ENCODE measurements at regions not wholly inside any gene's neighbourhood (a gene's known extent, or its start where the extent isn't known, plus 50 kb on each side); places are given as distances from the start of the nearest gene placed in this dataset.

DNA sequence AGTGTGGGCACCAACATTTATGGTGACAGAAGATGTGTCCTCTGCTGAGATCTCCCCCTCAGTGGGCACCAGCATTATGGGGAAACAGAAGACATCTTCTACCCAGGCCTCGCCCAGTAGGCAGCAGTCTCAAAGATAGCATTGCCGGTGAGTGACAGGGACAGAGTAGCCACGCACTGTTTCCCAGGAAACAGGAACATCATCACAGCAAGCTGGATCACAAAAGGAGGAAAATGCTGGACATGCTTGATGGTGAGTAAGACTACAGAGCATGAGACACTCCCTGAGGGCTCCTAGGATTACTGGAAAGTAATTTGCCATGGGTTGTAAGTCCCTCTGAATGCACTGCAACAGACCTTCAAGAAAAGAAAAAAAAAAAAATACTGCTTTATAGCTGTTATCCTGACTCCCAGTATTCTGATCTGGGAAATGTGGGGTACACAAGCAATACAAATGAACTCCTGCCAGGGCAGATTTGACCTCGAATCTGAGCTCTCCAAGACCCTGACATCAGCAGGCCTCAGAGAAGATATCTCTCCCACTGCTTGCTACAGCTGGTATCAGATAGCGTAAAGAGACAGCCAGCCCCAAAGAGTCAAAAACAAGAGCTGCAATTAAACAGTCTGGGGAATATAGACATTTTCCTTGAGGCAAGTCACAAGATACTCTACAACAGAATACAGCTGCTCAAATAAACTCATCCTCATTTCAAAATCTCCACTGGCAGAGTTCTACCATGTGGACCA lies 180.4 kb downstream of the RBM26 start:
- no peak overlapping the region for H3K18ac ChIP-seq (ENCODE audit: low read length)
- no peak overlapping the region for H4K91ac ChIP-seq (ENCODE audit: low read depth, low read length, poor library complexity)
- no peak overlapping the region for H3K4ac ChIP-seq (ENCODE audit: low read length)
- DNase-seq (ENCODE audit: low spot score): no peak
- H3K27me3 ChIP-seq (ENCODE audit: control insufficient read depth in 3 of 3, insufficient read depth in 3 of 3, low read depth in 1 of 3, low read length in 3 of 3): no peaks in the 10 kb centered on the region
- H2BK12ac ChIP-seq (ENCODE audit: low read length): no peak overlapping the region
- no peak overlapping the region for H2BK120ac ChIP-seq (ENCODE audit: low read depth, low read length)
- H3K27ac ChIP-seq (replicated peaks; ENCODE audit: low read length): no peak overlapping the region
- no peak overlapping the region for H2AFZ ChIP-seq (ENCODE audit: low read length)
- no peaks in the 10 kb centered on the region for H3K9me3 ChIP-seq (replicated peaks in 1 of 2; ENCODE audit: control insufficient read depth in 2 of 2, insufficient read depth in 1 of 2, low read depth in 1 of 2, low read length in 2 of 2)
- no peaks in the 10 kb centered on the region for H3K79me1 ChIP-seq (ENCODE audit: low read depth, low read length)
- H3K4me1 ChIP-seq (ENCODE audit: control insufficient read depth in 2 of 2, insufficient read depth in 1 of 2, low read depth in 1 of 2, low read length in 2 of 2): peaks cover 0 to 5% of the 10 kb centered on the region in 2 donors
- no peaks in the 10 kb centered on the region for H3K36me3 ChIP-seq (replicated peaks in 1 of 2; ENCODE audit: control insufficient read depth in 2 of 2, insufficient read depth in 2 of 2, low read length in 2 of 2)
- no peak overlapping the region for H4K8ac ChIP-seq (ENCODE audit: low read depth, low read length)
- H2BK15ac ChIP-seq (ENCODE audit: low read length): no peak overlapping the region
- H2BK5ac ChIP-seq (ENCODE audit: low read length): no peak overlapping the region
- no peak overlapping the region for H2AK5ac ChIP-seq (ENCODE audit: low read depth, low read length)
- H3K14ac ChIP-seq (ENCODE audit: low read length): no peak overlapping the region
- WGBS, 2 donors (ENCODE audit: extremely low coverage in 2 of 2, insufficient read length in 2 of 2, insufficient replicate concordance in 1 of 2): no CpG with 5 or more reads among the region's 5 CpGs
- H3K4me3 ChIP-seq (ENCODE audit: low read length in 2 of 2): no peak overlapping the region
- no peak overlapping the region for H3K23ac ChIP-seq (ENCODE audit: low read depth, low read length, poor library complexity)
- H3K9ac ChIP-seq (ENCODE audit: low read depth, low read length, poor library complexity): no peak overlapping the region
- H3K4me2 ChIP-seq (ENCODE audit: insufficient read depth, low read length, poor library complexity, severe bottlenecking): no peak overlapping the region

DNA sequence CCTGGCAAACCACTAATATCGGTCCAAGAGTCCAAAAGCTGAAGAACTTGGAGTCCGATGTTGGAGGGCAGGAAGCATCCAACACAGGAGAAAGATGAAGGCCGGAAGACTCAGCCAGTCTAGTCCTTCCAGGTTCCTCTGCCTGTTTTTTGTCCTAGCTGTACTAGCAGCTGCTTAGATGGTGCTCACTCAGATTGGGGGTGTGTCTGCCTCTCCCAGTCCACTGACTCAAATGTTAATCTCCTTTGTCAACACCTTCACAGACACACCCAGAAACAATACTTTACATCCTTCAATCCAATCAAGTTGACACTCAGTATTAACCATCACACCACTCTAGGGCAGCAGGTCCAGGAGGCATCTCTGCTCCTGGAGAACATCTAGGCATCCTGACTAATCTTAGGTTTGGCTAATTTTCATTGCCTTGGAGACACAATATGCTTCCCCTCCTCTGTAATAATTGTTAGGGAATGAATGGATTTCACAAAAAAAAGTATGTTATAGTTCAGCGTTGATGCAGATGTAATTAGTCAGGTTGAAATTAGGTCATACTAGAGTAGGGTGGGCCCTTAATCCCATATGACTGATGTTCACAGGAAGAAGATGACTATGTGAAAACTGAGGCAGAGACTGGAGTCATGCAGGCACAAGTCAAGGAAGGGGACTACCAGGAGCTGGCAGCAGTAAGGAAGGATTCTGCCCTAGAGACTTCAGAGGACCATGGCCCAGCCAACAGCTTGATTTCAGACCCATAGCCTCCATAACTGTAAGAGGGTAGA lies 183.4 kb downstream of the RBM26 start:
- H3K4me3 ChIP-seq (ENCODE audit: low read length in 2 of 2): no peak overlapping the region
- H3K14ac ChIP-seq (ENCODE audit: low read length): no peak overlapping the region
- H2AK5ac ChIP-seq (ENCODE audit: low read depth, low read length): no peak overlapping the region
- H3K27ac ChIP-seq (replicated peaks; ENCODE audit: low read length): no peak overlapping the region
- H2BK5ac ChIP-seq (ENCODE audit: low read length): no peak overlapping the region
- no peak for DNase-seq (ENCODE audit: low spot score)
- H3K36me3 ChIP-seq (replicated peaks in 1 of 2; ENCODE audit: control insufficient read depth in 2 of 2, insufficient read depth in 2 of 2, low read length in 2 of 2): no peaks in the 10 kb centered on the region
- no peak overlapping the region for H3K4me2 ChIP-seq (ENCODE audit: insufficient read depth, low read length, poor library complexity, severe bottlenecking)
- WGBS, 2 donors (ENCODE audit: extremely low coverage in 2 of 2, insufficient read length in 2 of 2, insufficient replicate concordance in 1 of 2): no CpG with 5 or more reads among the region's 4 CpGs
- H2BK12ac ChIP-seq (ENCODE audit: low read length): no peak overlapping the region
- H3K4ac ChIP-seq (ENCODE audit: low read length): no peak overlapping the region
- H3K9ac ChIP-seq (ENCODE audit: low read depth, low read length, poor library complexity): no peak overlapping the region
- H3K27me3 ChIP-seq (ENCODE audit: control insufficient read depth in 3 of 3, insufficient read depth in 3 of 3, low read depth in 1 of 3, low read length in 3 of 3): no peaks in the 10 kb centered on the region
- no peak overlapping the region for H2AFZ ChIP-seq (ENCODE audit: low read length)
- no peak overlapping the region for H2BK15ac ChIP-seq (ENCODE audit: low read length)
- peaks cover 0 to 5% of the 10 kb centered on the region in 2 donors for H3K4me1 ChIP-seq (ENCODE audit: control insufficient read depth in 2 of 2, insufficient read depth in 1 of 2, low read depth in 1 of 2, low read length in 2 of 2)
- no peak overlapping the region for H4K8ac ChIP-seq (ENCODE audit: low read depth, low read length)
- H3K18ac ChIP-seq (ENCODE audit: low read length): no peak overlapping the region
- H3K79me1 ChIP-seq (ENCODE audit: low read depth, low read length): no peaks in the 10 kb centered on the region
- no peak overlapping the region for H2BK120ac ChIP-seq (ENCODE audit: low read depth, low read length)
- H3K9me3 ChIP-seq (replicated peaks in 1 of 2; ENCODE audit: control insufficient read depth in 2 of 2, insufficient read depth in 1 of 2, low read depth in 1 of 2, low read length in 2 of 2): no peaks in the 10 kb centered on the region
- no peak overlapping the region for H4K91ac ChIP-seq (ENCODE audit: low read depth, low read length, poor library complexity)
- H3K23ac ChIP-seq (ENCODE audit: low read depth, low read length, poor library complexity): no peak overlapping the region

DNA sequence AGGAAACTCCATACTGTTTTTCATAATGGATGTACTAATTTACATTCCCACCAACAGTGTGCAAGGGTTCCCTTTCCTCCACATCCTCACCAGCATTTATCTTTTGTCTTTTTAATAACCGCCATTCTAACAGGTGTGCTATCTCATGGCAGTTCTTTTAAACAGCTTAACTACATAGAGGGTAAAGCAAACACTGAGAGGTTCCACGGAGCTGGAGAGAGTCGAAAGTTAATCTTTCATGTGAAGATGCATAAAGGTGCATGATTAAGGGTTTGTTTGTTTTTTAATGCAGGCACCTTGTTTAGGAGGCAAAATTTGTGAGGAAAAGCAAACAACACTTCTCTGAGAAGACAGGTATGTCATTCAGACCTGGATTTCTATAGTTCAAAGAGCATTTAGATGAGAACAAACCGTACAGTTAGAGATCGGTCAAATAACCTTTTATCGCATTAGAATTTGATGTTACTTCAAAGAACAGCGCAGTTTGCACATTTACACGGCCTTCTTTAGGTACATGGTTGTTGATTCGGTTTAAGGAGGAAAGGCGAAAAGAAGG lies 193.9 kb downstream of the RBM26 start:
- no peaks in the 10 kb centered on the region for H3K79me1 ChIP-seq (ENCODE audit: low read depth, low read length)
- no peak overlapping the region for H3K23ac ChIP-seq (ENCODE audit: low read depth, low read length, poor library complexity)
- no CpG with 5 or more reads among the region's 10 CpGs for WGBS, 2 donors (ENCODE audit: extremely low coverage in 2 of 2, insufficient read length in 2 of 2, insufficient replicate concordance in 1 of 2)
- H2BK12ac ChIP-seq (ENCODE audit: low read length): no peak overlapping the region
- no peaks in the 10 kb centered on the region for H3K4me1 ChIP-seq (ENCODE audit: control insufficient read depth in 2 of 2, insufficient read depth in 1 of 2, low read depth in 1 of 2, low read length in 2 of 2)
- no peak overlapping the region for H2BK15ac ChIP-seq (ENCODE audit: low read length)
- no peak for DNase-seq (ENCODE audit: low spot score)
- no peaks in the 10 kb centered on the region for H3K36me3 ChIP-seq (replicated peaks in 1 of 2; ENCODE audit: control insufficient read depth in 2 of 2, insufficient read depth in 2 of 2, low read length in 2 of 2)
- H3K27me3 ChIP-seq (ENCODE audit: control insufficient read depth in 3 of 3, insufficient read depth in 3 of 3, low read depth in 1 of 3, low read length in 3 of 3): no peaks in the 10 kb centered on the region
- H3K4me3 ChIP-seq (ENCODE audit: low read length in 2 of 2): no peak overlapping the region
- H3K9ac ChIP-seq (ENCODE audit: low read depth, low read length, poor library complexity): no peak overlapping the region
- H4K8ac ChIP-seq (ENCODE audit: low read depth, low read length): no peak overlapping the region
- no peak overlapping the region for H3K14ac ChIP-seq (ENCODE audit: low read length)
- no peak overlapping the region for H2AFZ ChIP-seq (ENCODE audit: low read length)
- no peaks in the 10 kb centered on the region for H3K9me3 ChIP-seq (replicated peaks in 1 of 2; ENCODE audit: control insufficient read depth in 2 of 2, insufficient read depth in 1 of 2, low read depth in 1 of 2, low read length in 2 of 2)
- no peak overlapping the region for H2BK5ac ChIP-seq (ENCODE audit: low read length)
- no peak overlapping the region for H3K27ac ChIP-seq (replicated peaks; ENCODE audit: low read length)
- no peak overlapping the region for H2BK120ac ChIP-seq (ENCODE audit: low read depth, low read length)
- no peak overlapping the region for H3K4me2 ChIP-seq (ENCODE audit: insufficient read depth, low read length, poor library complexity, severe bottlenecking)
- no peak overlapping the region for H4K91ac ChIP-seq (ENCODE audit: low read depth, low read length, poor library complexity)
- H3K4ac ChIP-seq (ENCODE audit: low read length): no peak overlapping the region
- no peak overlapping the region for H2AK5ac ChIP-seq (ENCODE audit: low read depth, low read length)
- H3K18ac ChIP-seq (ENCODE audit: low read length): no peak overlapping the region

DNA sequence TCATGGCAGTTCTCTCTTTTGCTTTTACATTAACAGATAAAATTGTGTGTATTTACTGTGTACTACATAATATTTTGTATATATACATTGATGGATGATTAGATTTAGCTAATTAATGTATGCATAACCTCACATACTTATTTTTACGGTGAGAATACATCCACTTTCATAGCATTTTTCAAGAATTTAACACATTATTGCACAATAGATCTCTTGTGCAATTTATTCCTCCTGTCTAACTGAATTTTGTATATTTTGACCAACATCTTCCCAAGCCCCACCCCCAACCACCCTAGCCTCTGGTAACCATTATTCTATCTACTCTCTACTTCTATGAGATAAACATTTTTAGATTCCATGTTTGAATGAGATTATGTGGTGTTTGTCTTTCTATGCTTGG lies 194.7 kb downstream of the RBM26 start:
- no peaks in the 10 kb centered on the region for H3K79me1 ChIP-seq (ENCODE audit: low read depth, low read length)
- no peaks in the 10 kb centered on the region for H3K9me3 ChIP-seq (replicated peaks in 1 of 2; ENCODE audit: control insufficient read depth in 2 of 2, insufficient read depth in 1 of 2, low read depth in 1 of 2, low read length in 2 of 2)

More for the DNA sequence above, 194.7 kb downstream of the RBM26 start:
- Histone ChIP-seq H3K14ac (ENCODE audit: low read length) (no peak overlapping the region), H3K18ac (ENCODE audit: low read length) (no peak overlapping the region), H2BK120ac (ENCODE audit: low read depth, low read length) (no peak overlapping the region), H3K4ac (ENCODE audit: low read length) (no peak overlapping the region), H2BK15ac (ENCODE audit: low read length) (no peak overlapping the region), H3K4me2 (ENCODE audit: insufficient read depth, low read length, poor library complexity, severe bottlenecking) (no peak overlapping the region), H2BK5ac (ENCODE audit: low read length) (no peak overlapping the region), H4K8ac (ENCODE audit: low read depth, low read length) (no peak overlapping the region), H3K4me3 (ENCODE audit: low read length in 2 of 2) (no peak overlapping the region), H2BK12ac (ENCODE audit: low read length) (no peak overlapping the region), H4K91ac (ENCODE audit: low read depth, low read length, poor library complexity) (no peak overlapping the region), H3K4me1 (ENCODE audit: control insufficient read depth in 2 of 2, insufficient read depth in 1 of 2, low read depth in 1 of 2, low read length in 2 of 2) (no peaks in the 10 kb centered on the region), H3K36me3 (replicated peaks in 1 of 2; ENCODE audit: control insufficient read depth in 2 of 2, insufficient read depth in 2 of 2, low read length in 2 of 2) (no peaks in the 10 kb centered on the region), H3K27ac (replicated peaks; ENCODE audit: low read length) (no peak overlapping the region), H3K23ac (ENCODE audit: low read depth, low read length, poor library complexity) (no peak overlapping the region), H2AFZ (ENCODE audit: low read length) (no peak overlapping the region), H2AK5ac (ENCODE audit: low read depth, low read length) (no peak overlapping the region), H3K27me3 (ENCODE audit: control insufficient read depth in 3 of 3, insufficient read depth in 3 of 3, low read depth in 1 of 3, low read length in 3 of 3) (no peaks in the 10 kb centered on the region), H3K9ac (ENCODE audit: low read depth, low read length, poor library complexity) (no peak overlapping the region)
- DNase-seq (ENCODE audit: low spot score): no peak
- WGBS, 2 donors (ENCODE audit: extremely low coverage in 2 of 2, insufficient read length in 2 of 2, insufficient replicate concordance in 1 of 2): no CpG with 5 or more reads among the region's 1 CpG
